ENCODE measurements at regions not wholly inside any gene's neighbourhood (a gene's known extent, or its start where the extent isn't known, plus 50 kb on each side); places are given as distances from the start of the nearest gene placed in this dataset.

- H3K27me3 ChIP-seq (replicated peaks in 1 of 4; ENCODE audit: control extremely low read depth in 1 of 4, control insufficient read depth in 3 of 4, insufficient read depth in 4 of 4, low read length in 3 of 4): no peaks in the 10 kb centered on the region
- TF ChIP-seq, protein P1, sequence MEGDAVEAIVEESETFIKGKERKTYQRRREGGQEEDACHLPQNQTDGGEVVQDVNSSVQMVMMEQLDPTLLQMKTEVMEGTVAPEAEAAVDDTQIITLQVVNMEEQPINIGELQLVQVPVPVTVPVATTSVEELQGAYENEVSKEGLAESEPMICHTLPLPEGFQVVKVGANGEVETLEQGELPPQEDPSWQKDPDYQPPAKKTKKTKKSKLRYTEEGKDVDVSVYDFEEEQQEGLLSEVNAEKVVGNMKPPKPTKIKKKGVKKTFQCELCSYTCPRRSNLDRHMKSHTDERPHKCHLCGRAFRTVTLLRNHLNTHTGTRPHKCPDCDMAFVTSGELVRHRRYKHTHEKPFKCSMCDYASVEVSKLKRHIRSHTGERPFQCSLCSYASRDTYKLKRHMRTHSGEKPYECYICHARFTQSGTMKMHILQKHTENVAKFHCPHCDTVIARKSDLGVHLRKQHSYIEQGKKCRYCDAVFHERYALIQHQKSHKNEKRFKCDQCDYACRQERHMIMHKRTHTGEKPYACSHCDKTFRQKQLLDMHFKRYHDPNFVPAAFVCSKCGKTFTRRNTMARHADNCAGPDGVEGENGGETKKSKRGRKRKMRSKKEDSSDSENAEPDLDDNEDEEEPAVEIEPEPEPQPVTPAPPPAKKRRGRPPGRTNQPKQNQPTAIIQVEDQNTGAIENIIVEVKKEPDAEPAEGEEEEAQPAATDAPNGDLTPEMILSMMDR (IDR thresholded peaks at IDR 0.05): no peak
- no peak for TF ChIP-seq EZH2 (IDR thresholded peaks at IDR 0.05; ENCODE audit: borderline replicate concordance, insufficient read depth, low read depth, low read length, poor library complexity, severe bottlenecking)
- ATAC-seq (ENCODE audit: low read depth): no peak
- Mint-ChIP-seq H3K27me3 (no peaks in the 10 kb centered on the region), H3K27ac (no peak overlapping the region), H3K4me1 (no peaks in the 10 kb centered on the region), H3K9me3 (ENCODE audit: insufficient read depth) (no peaks in the 10 kb centered on the region), H3K4me3 (no peak overlapping the region)
- ChIA-PET POLR2A (no interaction called here), CTCF (no interaction called here)
- H3K9me3 ChIP-seq (ENCODE audit: control extremely low read depth in 1 of 3, control insufficient read depth in 2 of 3, insufficient read depth in 1 of 3, low read length in 2 of 3): peaks cover 0 to 41% (median 0%) of the 10 kb centered on the region in 3 donors
- no peaks in the 10 kb centered on the region for H4K20me1 ChIP-seq (ENCODE audit: control insufficient read depth, insufficient read depth, low read length, poor library complexity, severe bottlenecking)
- H3K4me2 ChIP-seq (replicated peaks; ENCODE audit: low read depth, low read length, poor library complexity, severe bottlenecking): no peak overlapping the region
- H3K27ac ChIP-seq (ENCODE audit: low read length in 2 of 2): no peak overlapping the region
- intact Hi-C loops (cut with micrococcal nuclease): no loop called here
- 82% methylated on average over 4 of the region's 4 CpGs for WGBS (ENCODE audit: insufficient coverage)
- no peaks in the 10 kb centered on the region for H3K79me2 ChIP-seq (ENCODE audit: control insufficient read depth, insufficient read depth, low read length)
- no peaks in the 10 kb centered on the region for H3K36me3 ChIP-seq (replicated peaks in 1 of 2; ENCODE audit: control extremely low read depth in 1 of 2, control insufficient read depth in 1 of 2, extremely low read depth in 1 of 2, insufficient read depth in 2 of 2, low read length in 1 of 2)
- H3K9ac ChIP-seq (ENCODE audit: low read length): no peak overlapping the region
- H2AFZ ChIP-seq (ENCODE audit: insufficient read depth, low read depth, low read length, poor library complexity, severe bottlenecking): no peak overlapping the region
- no peaks in the 10 kb centered on the region for H3K4me1 ChIP-seq (ENCODE audit: control insufficient read depth in 2 of 2, insufficient read depth in 2 of 2, low read length in 2 of 2)
- no peak for DNase-seq
- H3K4me3 ChIP-seq (ENCODE audit: control extremely low read depth in 1 of 5, extremely low read depth in 1 of 5, insufficient read depth in 1 of 5, low read depth in 2 of 5, low read length in 4 of 5): no peak overlapping the region
These were observed 1714.6 kb downstream of the TP53TG3F start for GRCh38 chr16:35174016-35174415.

DNA sequence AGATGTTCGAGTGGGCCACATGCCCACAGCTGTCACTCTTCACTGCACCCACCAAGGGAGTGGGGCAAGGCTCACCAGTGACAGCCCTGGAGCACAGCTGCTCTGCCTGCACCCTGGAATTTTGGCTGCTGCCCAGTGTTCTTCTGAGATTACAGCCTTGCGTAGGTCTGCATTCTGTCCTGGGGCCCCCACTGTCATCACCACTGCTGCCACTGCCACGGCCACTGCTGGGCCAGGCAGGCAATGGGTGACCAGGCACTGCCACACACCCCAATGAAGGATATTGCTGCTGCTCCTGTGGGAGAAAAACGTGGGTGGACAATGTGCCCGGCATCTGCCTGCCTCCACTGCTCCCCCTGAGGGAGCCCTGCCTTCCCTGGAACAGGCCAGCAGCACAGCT, 1717.0 kb downstream of the TP53TG3F start:
- Histone ChIP-seq H3K4me3 (ENCODE audit: control extremely low read depth in 1 of 5, extremely low read depth in 1 of 5, insufficient read depth in 1 of 5, low read depth in 2 of 5, low read length in 4 of 5) (no peak overlapping the region), H3K79me2 (ENCODE audit: control insufficient read depth, insufficient read depth, low read length) (no peaks in the 10 kb centered on the region), H3K9ac (ENCODE audit: low read length) (no peak overlapping the region), H3K9me3 (ENCODE audit: control extremely low read depth in 1 of 3, control insufficient read depth in 2 of 3, insufficient read depth in 1 of 3, low read length in 2 of 3) (peaks cover 0 to 34% (median 0%) of the 10 kb centered on the region in 3 donors), H3K4me1 (ENCODE audit: control insufficient read depth in 2 of 2, insufficient read depth in 2 of 2, low read length in 2 of 2) (no peaks in the 10 kb centered on the region), H3K27ac (ENCODE audit: low read length in 2 of 2) (no peak overlapping the region), H4K20me1 (ENCODE audit: control insufficient read depth, insufficient read depth, low read length, poor library complexity, severe bottlenecking) (no peaks in the 10 kb centered on the region), H2AFZ (ENCODE audit: insufficient read depth, low read depth, low read length, poor library complexity, severe bottlenecking) (no peak overlapping the region), H3K27me3 (replicated peaks in 1 of 4; ENCODE audit: control extremely low read depth in 1 of 4, control insufficient read depth in 3 of 4, insufficient read depth in 4 of 4, low read length in 3 of 4) (no peaks in the 10 kb centered on the region), H3K36me3 (replicated peaks in 1 of 2; ENCODE audit: control extremely low read depth in 1 of 2, control insufficient read depth in 1 of 2, extremely low read depth in 1 of 2, insufficient read depth in 2 of 2, low read length in 1 of 2) (no peaks in the 10 kb centered on the region), H3K4me2 (replicated peaks; ENCODE audit: low read depth, low read length, poor library complexity, severe bottlenecking) (no peak overlapping the region)
- ChIA-PET POLR2A (no interaction called here), CTCF (no interaction called here)
- H3K9me3 Mint-ChIP-seq (ENCODE audit: insufficient read depth): no peaks in the 10 kb centered on the region
- ATAC-seq (ENCODE audit: low read depth) (no peak), DNase-seq (no peak)
- intact Hi-C loops (cut with micrococcal nuclease): no loop called here
- 67% methylated on average over 5 of the region's 5 CpGs for WGBS (ENCODE audit: insufficient coverage)
- no peaks in the 10 kb centered on the region for H3K4me1 Mint-ChIP-seq
- no peaks in the 10 kb centered on the region for H3K27me3 Mint-ChIP-seq
- TF ChIP-seq, protein P1 (IDR thresholded peaks at IDR 0.05): no peak
- no peak for TF ChIP-seq EZH2 (IDR thresholded peaks at IDR 0.05; ENCODE audit: borderline replicate concordance, insufficient read depth, low read depth, low read length, poor library complexity, severe bottlenecking)
- H3K27ac Mint-ChIP-seq: no peak overlapping the region
- H3K4me3 Mint-ChIP-seq: no peak overlapping the region

Data from B cell (primary cell).